IPS-20b (cell line): ENCODE measurements at regions not wholly inside any gene's neighbourhood (a gene's known extent, or its start where the extent isn't known, plus 50 kb on each side); places are given as distances from the start of the nearest gene placed in this dataset.

Source experiments
- H3K27ac ChIP-seq: one replicate; pipeline ENCODE4 v1.5.1; 2013; ENCODE audit warnings: low read length
- H3K27me3 ChIP-seq: 2 replicates; pipeline ENCODE4 v1.6.1; 2013; ENCODE audit warnings: mild to moderate bottlenecking, low read length, inconsistent platforms; ENCODE audit not compliant: insufficient read depth
- H3K36me3 ChIP-seq: 2 replicates; pipeline ENCODE4 v1.6.1; 2013; ENCODE audit warnings: low read depth, mild to moderate bottlenecking, inconsistent platforms, low read length, moderate library complexity; ENCODE audit not compliant: insufficient read depth
- H3K4me1 ChIP-seq: 2 replicates; pipeline ENCODE4 v1.6.1; 2013; ENCODE audit warnings: mild to moderate bottlenecking, control low read depth, inconsistent platforms, low read length, moderate library complexity; ENCODE audit not compliant: insufficient read depth
- H3K4me3 ChIP-seq: 2 replicates; pipeline ENCODE4 v1.5.1; 2013; ENCODE audit warnings: mild to moderate bottlenecking, low read length, inconsistent platforms
- H3K9ac ChIP-seq: 2 replicates; pipeline ENCODE4 v1.6.1; 2013; ENCODE audit warnings: low read depth, mild to moderate bottlenecking, inconsistent platforms, low read length, moderate library complexity
- H3K9me3 ChIP-seq: 2 replicates; pipeline ENCODE4 v1.6.1; 2013; ENCODE audit warnings: mild to moderate bottlenecking, low read depth, low read length, inconsistent platforms; ENCODE audit not compliant: insufficient read depth

DNA sequence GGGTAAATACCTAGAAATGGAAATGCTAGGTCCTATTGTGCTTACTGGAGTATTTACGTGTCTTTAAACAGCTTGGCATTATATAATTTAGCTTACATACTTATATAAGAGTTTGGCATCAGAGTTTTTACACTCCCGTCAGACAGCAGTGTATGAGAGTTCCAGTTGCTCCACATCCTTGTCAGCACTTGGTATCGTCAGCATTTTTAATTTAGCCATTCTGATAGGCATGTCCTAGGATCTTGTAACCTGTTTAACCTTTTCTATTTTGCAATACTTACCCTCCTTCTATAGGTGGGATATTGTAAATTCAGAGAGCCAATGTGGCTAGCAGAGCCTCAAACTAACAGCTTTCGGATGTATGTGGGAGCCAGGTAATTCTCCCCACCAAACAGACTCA is 228.3 kb upstream of the EEF2KMT start:
- Histone ChIP-seq H3K36me3 (no peaks in the 10 kb centered on the region), H3K27me3 (no peaks in the 10 kb centered on the region), H3K4me1 (peaks cover 11% of the 10 kb centered on the region; the same call in 1 of the 2 replicates), H3K4me3 (no peak overlapping the region), H3K9ac (no peak overlapping the region), H3K27ac (no peak overlapping the region), H3K9me3 (peaks cover 9% of the 10 kb centered on the region; the same call in 1 of the 2 replicates)

DNA sequence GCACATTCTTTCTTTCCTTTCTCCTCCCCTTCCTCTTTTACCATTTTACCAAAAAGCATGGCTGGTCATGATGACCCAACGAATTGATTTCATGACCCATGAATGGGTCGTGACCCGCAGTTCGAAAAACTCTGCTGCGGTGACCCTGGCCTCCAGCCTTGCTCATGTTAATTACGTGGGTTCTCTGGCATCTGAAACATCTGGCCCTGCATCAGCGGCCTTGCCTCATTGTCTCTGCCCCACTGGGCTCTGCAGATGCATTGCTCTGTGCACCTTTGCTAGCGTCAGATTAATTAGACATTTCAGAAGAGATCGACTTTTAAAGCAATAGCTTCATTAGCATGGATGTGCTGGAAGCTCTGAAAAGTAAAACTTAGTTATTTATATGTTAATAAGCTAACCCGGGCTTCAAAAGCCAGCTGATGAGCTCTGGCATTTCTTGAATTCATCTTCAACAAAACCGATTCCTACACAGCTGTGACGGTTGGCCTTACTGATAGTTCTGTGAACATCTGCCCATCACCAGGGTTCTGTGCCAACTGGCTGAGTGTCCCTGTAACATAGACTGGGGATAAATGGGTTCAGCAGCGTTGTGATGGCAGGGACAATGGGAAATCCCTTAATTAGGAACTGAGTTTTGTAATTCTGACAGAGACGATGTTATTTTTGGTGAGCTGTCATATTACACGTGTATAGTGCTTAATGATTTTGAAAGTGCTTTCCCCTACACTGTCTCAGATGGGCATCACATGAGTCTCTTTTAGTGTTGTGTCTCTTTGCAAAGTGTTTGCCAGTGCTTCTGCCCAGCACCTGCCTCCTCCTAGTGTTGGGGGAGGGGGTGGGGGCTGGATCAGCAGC is 225.9 kb upstream of the EEF2KMT start:
- H3K27ac ChIP-seq, result no peak overlapping the region
- H3K4me3 ChIP-seq, result peak overlapping the region; percentile 5; the same call in 1 of the 2 replicates
- H3K27me3 ChIP-seq, result no peaks in the 10 kb centered on the region
- H3K4me1 ChIP-seq, result peaks cover 11% of the 10 kb centered on the region; the same call in 1 of the 2 replicates
- peaks cover 7% of the 10 kb centered on the region; the same call in 1 of the 2 replicates for H3K9me3 ChIP-seq
- no peak overlapping the region for H3K9ac ChIP-seq
- no peaks in the 10 kb centered on the region for H3K36me3 ChIP-seq

DNA sequence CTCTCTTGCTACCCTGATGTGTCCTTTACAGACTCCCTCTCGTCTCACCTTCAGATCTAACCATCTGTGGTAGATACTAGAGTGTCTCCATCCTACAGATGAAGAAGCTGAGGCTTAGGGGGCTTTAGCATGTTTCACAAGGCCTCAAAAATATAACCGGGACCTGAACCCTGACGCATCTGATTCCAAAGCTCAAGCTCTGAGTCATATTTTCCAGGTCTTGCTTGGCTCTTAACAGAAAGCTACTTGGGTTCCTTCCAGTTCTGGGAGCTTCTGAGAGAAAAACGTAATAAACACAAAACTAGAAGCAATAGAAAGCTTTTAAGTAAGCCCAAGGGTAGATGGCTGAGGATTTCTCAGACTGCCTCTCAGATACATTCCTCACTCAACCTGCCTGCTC is 224.3 kb upstream of the EEF2KMT start:
- H3K4me3 ChIP-seq, result no peak overlapping the region
- no peaks in the 10 kb centered on the region for H3K36me3 ChIP-seq
- H3K4me1 ChIP-seq, result peaks cover 11% of the 10 kb centered on the region; the same call in 1 of the 2 replicates

DNA sequence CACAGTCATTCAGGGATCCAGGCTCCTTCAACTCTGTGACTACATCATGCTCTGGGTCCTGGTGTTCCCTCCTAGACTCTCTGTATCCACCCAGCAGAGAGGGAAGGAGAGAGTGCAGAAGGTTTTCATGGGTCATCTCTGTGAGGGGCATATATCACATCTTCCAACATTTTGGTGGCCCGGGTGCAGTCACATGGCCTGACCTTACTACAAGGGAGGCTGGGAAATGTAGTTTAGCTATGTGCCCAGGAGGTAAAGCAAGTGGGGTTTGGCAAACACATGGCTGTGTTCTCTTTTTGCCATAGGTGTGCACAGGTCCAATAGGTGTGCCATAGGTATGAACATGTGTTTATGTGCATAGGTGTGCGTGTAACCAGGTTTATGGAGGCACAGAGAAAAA is 222.2 kb upstream of the EEF2KMT start:
- no peaks in the 10 kb centered on the region for H3K9me3 ChIP-seq
- H3K4me1 ChIP-seq, result peaks cover 11% of the 10 kb centered on the region; the same call in 1 of the 2 replicates
- H3K36me3 ChIP-seq, result no peaks in the 10 kb centered on the region
- H3K27me3 ChIP-seq, result no peaks in the 10 kb centered on the region
- no peak overlapping the region for H3K4me3 ChIP-seq
- H3K9ac ChIP-seq, result no peak overlapping the region
- H3K27ac ChIP-seq, result no peak overlapping the region

More for the DNA sequence above, 224.3 kb upstream of the EEF2KMT start:
- Histone ChIP-seq H3K27ac (no peak overlapping the region), H3K9me3 (peaks cover 7% of the 10 kb centered on the region; the same call in 1 of the 2 replicates), H3K9ac (no peak overlapping the region), H3K27me3 (no peaks in the 10 kb centered on the region)

DNA sequence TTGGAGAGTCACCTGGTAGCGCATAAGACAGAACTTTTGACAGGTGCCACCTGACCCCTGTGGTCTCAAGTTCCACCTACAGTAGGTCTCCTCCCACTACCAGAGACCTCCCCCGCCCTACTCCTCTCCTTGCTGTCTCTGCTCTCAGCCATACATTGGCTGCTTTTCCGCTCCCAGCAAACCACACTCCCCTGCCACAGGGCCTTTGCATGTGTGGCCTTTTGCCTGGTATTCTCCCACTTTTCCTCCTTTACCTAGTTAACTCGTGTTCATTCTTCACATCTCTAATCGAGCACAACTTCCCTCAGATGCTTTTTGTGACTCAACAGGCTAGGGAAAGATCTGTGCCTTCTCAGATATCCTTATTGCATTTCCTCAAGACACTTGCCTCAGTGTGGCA is 218.3 kb upstream of the EEF2KMT start:
- H3K4me3 ChIP-seq, result no peak overlapping the region
- no peaks in the 10 kb centered on the region for H3K27me3 ChIP-seq
- no peak overlapping the region for H3K27ac ChIP-seq
- H3K4me1 ChIP-seq, result no peaks in the 10 kb centered on the region
- H3K36me3 ChIP-seq, result no peaks in the 10 kb centered on the region
- H3K9ac ChIP-seq, result no peak overlapping the region
- H3K9me3 ChIP-seq, result no peaks in the 10 kb centered on the region

DNA sequence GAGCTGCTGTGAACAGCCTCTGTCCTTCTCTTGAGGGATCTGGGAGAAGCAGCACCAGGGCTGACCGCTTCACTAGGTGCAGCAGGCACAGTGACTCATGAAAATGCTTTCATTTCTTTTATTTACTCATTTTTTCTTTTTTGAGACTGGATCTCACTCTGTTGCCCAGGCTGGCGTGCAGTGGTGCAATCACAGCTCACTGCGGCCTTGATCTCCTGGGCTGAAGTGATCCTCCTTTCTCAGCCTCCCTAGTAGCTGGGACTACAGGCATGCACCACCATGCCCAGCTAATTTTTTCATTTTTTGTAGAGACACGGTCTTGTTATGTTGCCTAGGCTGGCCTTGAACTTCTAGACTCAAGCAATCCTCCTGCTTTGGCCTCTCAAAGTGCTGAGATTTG is 216.8 kb upstream of the EEF2KMT start:
- Histone ChIP-seq H3K4me3 (no peak overlapping the region), H3K27ac (no peak overlapping the region), H3K4me1 (no peaks in the 10 kb centered on the region), H3K9me3 (no peaks in the 10 kb centered on the region), H3K27me3 (no peaks in the 10 kb centered on the region), H3K9ac (no peak overlapping the region), H3K36me3 (no peaks in the 10 kb centered on the region)

DNA sequence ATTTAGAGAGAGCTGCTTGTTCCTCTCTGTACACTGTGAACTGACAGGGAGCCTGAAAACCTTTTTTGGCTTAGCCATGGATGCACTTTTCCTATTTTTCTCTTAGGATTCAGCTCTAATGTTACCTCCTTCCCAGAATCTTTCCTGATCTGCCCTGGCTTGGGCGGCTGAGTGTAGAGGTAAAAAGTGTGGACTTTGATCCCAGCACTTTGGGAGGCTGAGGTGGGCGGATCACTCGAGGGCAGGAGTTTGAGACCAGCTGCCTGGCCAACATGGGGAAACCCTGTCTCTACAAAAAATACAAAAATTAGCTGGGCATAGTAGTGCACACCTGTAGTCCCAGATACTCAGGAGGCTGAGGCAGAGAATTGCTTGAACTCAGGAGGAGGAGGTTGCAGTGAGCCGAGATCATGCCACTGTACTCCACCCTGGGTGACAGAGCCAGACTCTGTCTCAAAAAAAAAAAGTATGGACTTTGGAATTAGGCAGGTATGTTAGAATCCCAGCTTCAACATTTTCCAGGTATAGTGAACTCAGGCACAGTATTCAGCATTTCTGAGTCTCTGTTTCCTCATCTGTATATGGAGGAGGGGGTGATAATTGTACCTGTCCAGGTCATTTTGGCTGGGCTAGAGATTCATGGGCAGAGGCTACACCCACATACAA is 212.5 kb upstream of the EEF2KMT start:
- Histone ChIP-seq H3K27me3 (no peaks in the 10 kb centered on the region), H3K9ac (no peak overlapping the region), H3K4me3 (no peak overlapping the region), H3K27ac (no peak overlapping the region), H3K36me3 (no peaks in the 10 kb centered on the region), H3K9me3 (no peaks in the 10 kb centered on the region), H3K4me1 (no peaks in the 10 kb centered on the region; the same call in 1 of the 2 replicates)

DNA sequence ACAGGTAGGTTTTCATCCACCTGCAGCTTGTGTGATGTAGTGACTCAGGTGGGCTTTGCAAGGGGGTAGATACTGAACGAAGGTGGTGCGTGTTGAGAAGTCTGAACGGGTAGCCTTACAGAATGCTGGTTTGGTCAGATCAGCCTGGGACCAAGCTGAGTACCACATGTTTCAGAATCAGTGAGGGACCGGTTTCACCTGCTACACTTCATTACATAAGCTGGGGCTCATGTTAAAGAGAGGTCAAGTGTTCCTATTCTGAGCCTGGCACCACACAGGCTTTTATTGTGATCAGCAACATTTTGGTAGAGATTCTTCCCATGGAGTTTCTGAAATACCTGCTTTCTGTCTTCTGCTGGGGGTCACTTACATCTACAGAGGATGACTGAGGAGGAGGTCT is 207.4 kb upstream of the EEF2KMT start:
- no peak overlapping the region for H3K4me3 ChIP-seq
- no peaks in the 10 kb centered on the region for H3K36me3 ChIP-seq
- H3K9ac ChIP-seq, result no peak overlapping the region
- H3K27me3 ChIP-seq, result no peaks in the 10 kb centered on the region
- no peaks in the 10 kb centered on the region; the same call in 1 of the 2 replicates for H3K4me1 ChIP-seq
- no peak overlapping the region for H3K27ac ChIP-seq
- peaks cover 7% of the 10 kb centered on the region; the same call in 1 of the 2 replicates for H3K9me3 ChIP-seq

DNA sequence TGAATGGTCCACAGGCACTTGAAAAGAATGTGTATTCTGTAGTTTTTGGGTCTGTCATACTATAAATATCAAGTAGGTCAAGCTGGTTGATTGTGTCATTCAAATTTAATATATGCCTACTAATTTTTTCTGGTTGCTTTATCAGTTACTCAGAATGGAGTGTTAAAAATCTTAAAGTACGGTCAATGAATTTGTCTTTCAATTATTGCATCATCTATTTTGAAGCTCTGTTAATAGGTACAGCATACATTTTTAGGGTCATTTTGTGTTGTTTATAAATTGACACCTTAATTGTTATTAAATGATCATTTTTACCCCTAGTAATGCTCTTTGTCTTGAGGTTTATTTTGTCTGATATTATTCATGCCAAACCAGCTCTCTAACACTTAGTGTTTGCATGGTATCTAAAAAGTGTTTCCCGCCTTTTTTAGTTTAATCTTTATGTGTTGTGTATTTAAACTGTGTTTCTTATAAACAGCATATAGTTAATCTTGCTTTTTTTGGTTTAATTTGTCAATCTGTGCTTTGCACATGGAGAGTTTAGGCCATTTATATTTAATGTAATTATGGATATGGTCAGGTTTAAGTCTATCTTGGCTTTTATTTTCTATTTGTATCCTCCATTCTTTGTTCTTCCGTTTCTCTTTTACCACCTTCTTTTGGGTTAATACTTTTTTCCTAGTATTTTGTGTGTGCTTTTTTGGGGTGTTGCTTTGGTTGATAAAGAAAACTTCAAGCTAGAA is 204.9 kb upstream of the EEF2KMT start:
- no peaks in the 10 kb centered on the region for H3K27me3 ChIP-seq
- H3K9ac ChIP-seq, result no peak overlapping the region
- H3K4me3 ChIP-seq, result no peak overlapping the region
- no peak overlapping the region for H3K27ac ChIP-seq
- peaks cover 12% of the 10 kb centered on the region; the same call in 1 of the 2 replicates for H3K9me3 ChIP-seq
- H3K36me3 ChIP-seq, result no peaks in the 10 kb centered on the region
- no peaks in the 10 kb centered on the region; the same call in 1 of the 2 replicates for H3K4me1 ChIP-seq

DNA sequence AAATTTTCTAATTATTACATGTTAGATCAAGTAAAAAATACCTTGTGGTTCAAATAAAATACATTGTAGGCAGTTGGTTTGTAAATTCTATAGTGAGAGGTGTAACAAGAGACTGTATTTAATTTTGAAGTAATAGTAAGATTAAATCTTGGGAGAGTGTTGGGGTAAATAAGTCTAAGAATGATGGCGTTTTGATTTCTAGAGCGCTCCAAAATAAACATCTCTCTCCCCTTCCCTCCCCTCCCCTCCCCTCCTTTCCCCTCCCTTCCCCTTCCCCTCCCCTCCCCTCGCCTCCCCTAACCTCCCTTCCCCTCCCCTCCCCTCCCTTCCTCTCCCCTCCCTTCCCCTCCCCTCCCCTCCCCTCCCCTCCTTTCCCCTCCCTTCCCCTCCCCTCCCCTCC is 200.6 kb upstream of the EEF2KMT start:
- no peaks in the 10 kb centered on the region; the same call in 1 of the 2 replicates for H3K4me1 ChIP-seq
- H3K4me3 ChIP-seq, result no peak overlapping the region
- H3K9me3 ChIP-seq, result peaks cover 12% of the 10 kb centered on the region; the same call in 1 of the 2 replicates
- no peaks in the 10 kb centered on the region for H3K27me3 ChIP-seq
- no peaks in the 10 kb centered on the region for H3K36me3 ChIP-seq
- H3K27ac ChIP-seq, result no peak overlapping the region
- H3K9ac ChIP-seq, result no peak overlapping the region

DNA sequence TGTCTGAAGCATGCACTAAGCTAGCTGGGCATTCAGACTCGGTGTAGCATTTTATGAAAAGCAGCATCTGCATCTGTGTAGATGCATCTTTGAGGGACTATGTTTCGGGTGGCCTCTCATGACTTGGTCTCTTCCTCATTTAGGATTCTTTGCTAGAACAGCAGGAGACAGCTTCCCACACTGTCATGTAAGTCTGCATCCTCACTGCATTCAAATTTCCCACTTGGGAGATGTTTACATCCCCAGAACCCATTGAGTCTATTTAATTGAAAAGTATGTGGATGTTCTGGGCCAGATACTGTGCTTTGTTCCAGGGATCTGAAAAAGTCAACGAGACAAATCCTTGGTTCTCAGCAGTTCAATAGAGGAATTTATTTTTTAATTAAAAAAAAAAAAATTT is 198.6 kb upstream of the EEF2KMT start:
- no peak overlapping the region for H3K4me3 ChIP-seq
- H3K27me3 ChIP-seq, result no peaks in the 10 kb centered on the region
- peaks cover 5% of the 10 kb centered on the region; the same call in 1 of the 2 replicates for H3K9me3 ChIP-seq
- no peak overlapping the region for H3K9ac ChIP-seq
- H3K27ac ChIP-seq, result no peak overlapping the region
- no peaks in the 10 kb centered on the region for H3K36me3 ChIP-seq
- no peaks in the 10 kb centered on the region; the same call in 1 of the 2 replicates for H3K4me1 ChIP-seq
